ENCODE measurements at regions not wholly inside any gene's neighbourhood (a gene's known extent, or its start where the extent isn't known, plus 50 kb on each side); places are given as distances from the start of the nearest gene placed in this dataset.

- TF ChIP-seq CTCF (conservative IDR thresholded peaks at IDR 0.05) (no peak), ZFX (IDR thresholded peaks at IDR 0.05) (no peak)
- no peak overlapping the region for H3K27ac ChIP-seq
Observed at GRCh38 chr9:80440724-80441123, 869.0 kb downstream of the TLE4 start.

GRCh38 chr9:80437825-80438224 is 866.1 kb downstream of the TLE4 start:
- TF ChIP-seq ZFX (IDR thresholded peaks at IDR 0.05) (no peak), CTCF (conservative IDR thresholded peaks at IDR 0.05) (no peak)
- no peak overlapping the region for H3K27ac ChIP-seq

- TF ChIP-seq CTCF (conservative IDR thresholded peaks at IDR 0.05) (no peak), ZFX (IDR thresholded peaks at IDR 0.05) (no peak)
- H3K27ac ChIP-seq = no peak overlapping the region
Observed at GRCh38 chr9:80437091-80437640, 865.4 kb downstream of the TLE4 start.

- no peak for TF ChIP-seq CTCF (conservative IDR thresholded peaks at IDR 0.05)
- no peak for TF ChIP-seq ZFX (IDR thresholded peaks at IDR 0.05)
- no peak overlapping the region for H3K27ac ChIP-seq
Observed at GRCh38 chr9:80435591-80435990, 863.8 kb downstream of the TLE4 start.

GRCh38 chr9:80426992-80427391 is 855.2 kb downstream of the TLE4 start:
- TF ChIP-seq CTCF (conservative IDR thresholded peaks at IDR 0.05) (no peak), ZFX (IDR thresholded peaks at IDR 0.05) (no peak)
- no peak overlapping the region for H3K27ac ChIP-seq

- TF ChIP-seq ZFX (IDR thresholded peaks at IDR 0.05) (no peak), CTCF (conservative IDR thresholded peaks at IDR 0.05) (no peak)
- no peak overlapping the region for H3K27ac ChIP-seq
Observed at GRCh38 chr9:80417211-80417773, 845.5 kb downstream of the TLE4 start.

GRCh38 chr9:80410106-80410505 is 838.3 kb downstream of the TLE4 start:
- TF ChIP-seq CTCF (conservative IDR thresholded peaks at IDR 0.05) (no peak), ZFX (IDR thresholded peaks at IDR 0.05) (no peak)
- H3K27ac ChIP-seq = no peak overlapping the region

Data from C4-2B (cell line).